ENCODE measurements at regions not wholly inside any gene's neighbourhood (a gene's known extent, or its start where the extent isn't known, plus 50 kb on each side); places are given as distances from the start of the nearest gene placed in this dataset.

GRCh38 chr7:10889266-10889898 is 84.3 kb upstream of the PHF14 start:
- no peak overlapping the region for H3K9ac ChIP-seq (ENCODE audit: low read length)
- no peaks in the 10 kb centered on the region for H3K79me2 ChIP-seq (ENCODE audit: insufficient read depth, low read length)
- no peaks in the 10 kb centered on the region for H3K9me3 Mint-ChIP-seq (ENCODE audit: unreplicated experiment)
- no peak overlapping the region for H3K27ac Mint-ChIP-seq (ENCODE audit: unreplicated experiment)
- H3K4me3 Mint-ChIP-seq (ENCODE audit: unreplicated experiment): no peak overlapping the region
- TF ChIP-seq EZH2 (IDR thresholded peaks at IDR 0.05; ENCODE audit: insufficient read depth, low read length): no peak
- peak; percentile 91 for TF ChIP-seq CTCF (IDR thresholded peaks at IDR 0.05; ENCODE audit: insufficient read depth, low read depth, low read length)
- no peaks in the 10 kb centered on the region for H3K27me3 Mint-ChIP-seq (ENCODE audit: low read depth, unreplicated experiment)
- H3K4me1 Mint-ChIP-seq (ENCODE audit: low read depth, unreplicated experiment): no peaks in the 10 kb centered on the region
- no peaks in the 10 kb centered on the region for H3K4me1 ChIP-seq (ENCODE audit: insufficient read depth, low read length)
- H4K20me1 ChIP-seq (ENCODE audit: insufficient read depth, low read length): no peaks in the 10 kb centered on the region
- no peaks in the 10 kb centered on the region for H3K27me3 ChIP-seq (ENCODE audit: insufficient read depth, low read length)
- FAIRE-seq (no peak), DNase-seq (ENCODE audit: low read depth) (peak; percentile 54)
- H3K36me3 ChIP-seq (ENCODE audit: insufficient read depth, low read length): no peaks in the 10 kb centered on the region
- H3K9me3 ChIP-seq (ENCODE audit: insufficient read depth, low read depth, low read length): no peaks in the 10 kb centered on the region
- no peak overlapping the region for H3K4me3 ChIP-seq (ENCODE audit: insufficient read depth, low read depth, low read length)
- H2AFZ ChIP-seq (ENCODE audit: low read depth, low read length): peak overlapping the region; percentile 29
- no peak overlapping the region for H3K4me2 ChIP-seq (ENCODE audit: low read length)
- no peak overlapping the region for H3K27ac ChIP-seq (ENCODE audit: low read depth, low read length)
- no peaks in the 10 kb centered on the region for H3K36me3 Mint-ChIP-seq (ENCODE audit: low read depth, unreplicated experiment)

- Histone ChIP-seq H3K79me2 (ENCODE audit: insufficient read depth, low read length) (no peaks in the 10 kb centered on the region), H2AFZ (ENCODE audit: low read depth, low read length) (no peak overlapping the region), H3K4me2 (ENCODE audit: low read length) (no peak overlapping the region), H3K27ac (ENCODE audit: low read depth, low read length) (no peak overlapping the region), H3K4me1 (ENCODE audit: insufficient read depth, low read length) (no peaks in the 10 kb centered on the region), H3K36me3 (ENCODE audit: insufficient read depth, low read length) (no peaks in the 10 kb centered on the region), H3K9ac (ENCODE audit: low read length) (no peak overlapping the region), H4K20me1 (ENCODE audit: insufficient read depth, low read length) (no peaks in the 10 kb centered on the region), H3K9me3 (ENCODE audit: insufficient read depth, low read depth, low read length) (no peaks in the 10 kb centered on the region), H3K4me3 (ENCODE audit: insufficient read depth, low read depth, low read length) (no peak overlapping the region), H3K27me3 (ENCODE audit: insufficient read depth, low read length) (no peaks in the 10 kb centered on the region)
- FAIRE-seq (no peak), DNase-seq (ENCODE audit: low read depth) (no peak)
- Mint-ChIP-seq H3K4me1 (ENCODE audit: low read depth, unreplicated experiment) (no peaks in the 10 kb centered on the region), H3K27me3 (ENCODE audit: low read depth, unreplicated experiment) (no peaks in the 10 kb centered on the region), H3K36me3 (ENCODE audit: low read depth, unreplicated experiment) (peaks cover 1% of the 10 kb centered on the region), H3K4me3 (ENCODE audit: unreplicated experiment) (no peak overlapping the region), H3K9me3 (ENCODE audit: unreplicated experiment) (peaks cover 9% of the 10 kb centered on the region), H3K27ac (ENCODE audit: unreplicated experiment) (no peak overlapping the region)
- TF ChIP-seq CTCF (IDR thresholded peaks at IDR 0.05; ENCODE audit: insufficient read depth, low read depth, low read length) (no peak), EZH2 (IDR thresholded peaks at IDR 0.05; ENCODE audit: insufficient read depth, low read length) (no peak)
These were observed 65.1 kb upstream of the PHF14 start for GRCh38 chr7:10908600-10908999.

GRCh38 chr7:10910447-10910846 is 63.2 kb upstream of the PHF14 start:
- Histone ChIP-seq H3K27ac (ENCODE audit: low read depth, low read length) (no peak overlapping the region), H3K4me2 (ENCODE audit: low read length) (no peak overlapping the region), H3K4me1 (ENCODE audit: insufficient read depth, low read length) (no peaks in the 10 kb centered on the region), H4K20me1 (ENCODE audit: insufficient read depth, low read length) (no peaks in the 10 kb centered on the region), H3K9me3 (ENCODE audit: insufficient read depth, low read depth, low read length) (peaks cover 2% of the 10 kb centered on the region), H3K27me3 (ENCODE audit: insufficient read depth, low read length) (no peaks in the 10 kb centered on the region), H3K9ac (ENCODE audit: low read length) (no peak overlapping the region), H3K79me2 (ENCODE audit: insufficient read depth, low read length) (no peaks in the 10 kb centered on the region), H3K4me3 (ENCODE audit: insufficient read depth, low read depth, low read length) (no peak overlapping the region), H2AFZ (ENCODE audit: low read depth, low read length) (no peak overlapping the region), H3K36me3 (ENCODE audit: insufficient read depth, low read length) (no peaks in the 10 kb centered on the region)
- no peaks in the 10 kb centered on the region for H3K27me3 Mint-ChIP-seq (ENCODE audit: low read depth, unreplicated experiment)
- H3K4me3 Mint-ChIP-seq (ENCODE audit: unreplicated experiment): no peak overlapping the region
- no peak for DNase-seq (ENCODE audit: low read depth)
- FAIRE-seq: no peak
- no peaks in the 10 kb centered on the region for H3K4me1 Mint-ChIP-seq (ENCODE audit: low read depth, unreplicated experiment)
- peaks cover 1% of the 10 kb centered on the region for H3K36me3 Mint-ChIP-seq (ENCODE audit: low read depth, unreplicated experiment)
- no peak overlapping the region for H3K27ac Mint-ChIP-seq (ENCODE audit: unreplicated experiment)
- TF ChIP-seq EZH2 (IDR thresholded peaks at IDR 0.05; ENCODE audit: insufficient read depth, low read length) (no peak), CTCF (IDR thresholded peaks at IDR 0.05; ENCODE audit: insufficient read depth, low read depth, low read length) (no peak)
- H3K9me3 Mint-ChIP-seq (ENCODE audit: unreplicated experiment): peaks cover 2% of the 10 kb centered on the region

Data from astrocyte (in vitro differentiated cells and primary cell).